ENCODE measurements at regions not wholly inside any gene's neighbourhood (a gene's known extent, or its start where the extent isn't known, plus 50 kb on each side); places are given as distances from the start of the nearest gene placed in this dataset.
A peak's percentile ranks its signal among the peaks of the same experiment; 100 is the strongest.
"Not testable (repeated sequence)": the region's sequence is repeated elsewhere in the genome, so short reads cannot be mapped to it uniquely, and the experiment has no call there.

DNA sequence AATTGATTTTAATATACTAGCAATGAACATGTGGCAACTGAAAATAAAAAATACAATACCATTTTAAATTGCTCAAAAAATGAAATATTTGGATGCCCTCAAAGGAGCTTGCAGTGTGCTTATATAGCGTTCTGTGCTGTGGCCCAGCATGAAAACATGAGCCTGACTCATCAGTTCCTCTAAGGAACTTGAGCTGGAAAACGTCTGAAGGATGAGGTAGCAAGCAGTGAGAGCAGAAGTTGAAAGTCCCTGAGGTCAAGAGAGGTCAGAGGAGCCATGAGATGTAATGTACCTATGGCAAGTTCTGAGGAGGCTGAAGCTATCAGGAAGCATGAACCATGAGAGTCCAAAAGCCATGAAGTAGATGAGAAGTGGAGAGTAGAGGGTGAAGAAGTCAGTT, 59.7 kb downstream of the HMGB3 start:
- no peak for DNase-seq

DNA sequence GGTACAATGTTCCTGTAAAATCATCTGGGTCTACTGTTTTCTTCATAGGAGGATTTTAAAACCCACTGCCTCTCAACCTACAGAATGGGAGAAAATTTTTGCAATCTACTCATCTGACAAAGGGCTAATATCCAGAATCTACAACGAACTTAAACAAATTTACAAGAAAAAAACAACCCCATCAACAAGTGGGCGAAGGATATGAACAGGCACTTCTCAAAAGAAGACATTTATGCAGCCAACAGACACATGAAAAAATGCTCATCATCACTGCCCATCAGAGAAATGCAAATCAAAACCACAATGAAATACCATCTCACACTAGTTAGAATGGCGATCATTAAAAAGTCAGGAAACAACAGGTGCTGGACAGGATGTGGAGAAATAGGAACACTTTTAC, 83.2 kb downstream of the HMGB3 start:
- not testable (repeated sequence) for DNase-seq

DNA sequence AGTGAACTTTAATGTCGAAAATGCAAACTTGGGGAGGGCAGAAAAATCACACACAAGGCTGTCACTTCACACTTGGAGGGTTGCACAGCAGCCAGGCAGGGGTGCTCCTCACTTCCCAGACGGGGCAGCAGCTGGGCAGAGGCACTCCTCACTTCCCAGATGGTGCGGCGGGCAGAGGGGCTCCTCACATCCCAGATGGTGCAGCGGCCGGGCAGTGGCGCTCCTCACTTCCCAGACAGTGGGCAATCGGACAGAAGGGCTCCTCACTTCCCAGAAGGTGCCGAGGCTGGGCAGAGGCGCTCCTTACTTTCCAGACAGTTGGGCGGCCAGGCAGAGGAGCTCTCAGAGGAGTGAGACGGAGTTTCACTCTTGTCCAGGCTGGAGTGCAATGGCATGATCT, 90.6 kb downstream of the HMGB3 start:
- no peak for DNase-seq

DNA sequence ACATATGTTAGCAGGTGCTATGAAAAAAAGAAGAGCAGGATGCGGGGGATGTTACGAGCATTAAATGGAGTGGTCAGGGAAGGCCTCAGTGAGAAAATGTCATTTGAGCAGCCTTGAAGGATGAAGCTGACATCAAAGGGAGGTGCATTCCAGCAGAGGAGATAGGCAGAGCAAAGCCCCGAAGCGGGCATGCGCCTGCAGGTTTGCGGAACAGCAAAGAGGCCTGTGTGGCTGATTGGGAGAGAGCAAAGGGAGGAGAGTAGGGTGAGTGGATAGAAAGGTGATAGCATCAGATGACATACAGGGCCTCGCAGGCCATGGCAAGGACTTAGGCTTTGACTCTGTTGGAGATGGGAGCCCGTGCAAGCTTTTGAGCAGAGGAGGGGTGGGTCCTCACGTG, 95.4 kb upstream of the GPR50 start:
- DNase-seq, result no peak

DNA sequence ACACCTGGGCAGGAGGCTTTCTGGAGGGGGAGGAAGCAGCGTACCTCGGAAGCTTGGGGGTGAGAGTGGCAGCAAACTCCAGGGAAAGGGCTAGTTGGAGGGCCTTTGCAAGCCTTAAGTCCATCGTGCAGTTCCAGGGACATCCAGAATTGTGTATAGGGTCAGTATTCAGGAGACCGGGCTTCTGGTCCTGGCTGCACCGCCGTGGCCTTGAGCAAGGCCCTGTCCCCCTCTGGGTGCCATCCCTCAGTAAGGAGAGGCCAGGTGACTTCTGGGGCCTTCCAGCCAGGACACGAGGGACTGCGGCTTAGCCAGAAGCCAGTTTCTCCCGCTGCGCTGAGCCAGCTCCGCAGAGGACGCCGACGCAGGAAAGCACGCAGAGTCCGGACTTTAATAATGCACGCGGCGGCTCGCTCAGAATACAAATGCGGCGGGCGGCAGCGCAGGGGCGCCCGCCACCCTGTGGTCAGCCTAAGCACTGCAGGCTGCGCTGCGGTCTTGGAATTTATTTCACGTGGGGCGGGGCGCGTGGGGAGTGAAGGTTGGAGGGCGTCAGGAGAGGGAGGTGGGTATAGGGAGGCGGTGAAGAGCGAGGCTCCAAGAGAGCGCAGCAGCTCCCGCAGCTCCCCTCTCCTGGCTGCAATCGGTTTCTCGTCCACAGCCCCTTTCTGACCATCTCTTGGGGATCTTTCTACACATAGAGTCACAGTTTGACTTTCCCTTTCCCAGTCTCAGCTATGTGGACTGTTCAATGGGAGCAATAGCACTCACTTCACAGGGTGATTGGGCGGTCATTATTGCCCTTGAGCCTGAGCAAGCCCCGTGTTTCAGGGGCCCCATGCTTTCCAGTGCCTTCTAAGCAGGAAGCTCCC, 94.1 kb upstream of the GPR50 start:
- peak; percentile 20 to 47 for DNase-seq

DNA sequence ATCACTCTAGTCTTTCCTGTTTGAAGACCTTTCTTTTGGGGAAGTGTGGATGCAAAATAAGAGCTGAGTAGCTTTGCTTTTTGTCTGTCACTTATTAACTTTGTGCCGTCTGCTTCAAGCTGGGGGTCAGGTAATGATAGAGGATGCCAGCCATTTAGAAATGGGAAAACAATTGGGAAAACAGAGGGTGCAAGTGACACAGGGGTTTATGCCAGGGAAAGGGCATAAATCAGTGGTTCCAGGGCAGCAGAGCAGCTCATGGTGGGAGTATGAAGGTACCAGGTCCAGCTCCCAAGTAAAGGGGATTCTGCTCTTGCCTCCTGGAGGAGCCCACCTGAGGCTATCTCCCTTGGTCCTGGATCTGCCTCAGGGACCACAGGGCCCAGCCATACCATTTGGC, 91.9 kb upstream of the GPR50 start:
- no peak for DNase-seq

DNA sequence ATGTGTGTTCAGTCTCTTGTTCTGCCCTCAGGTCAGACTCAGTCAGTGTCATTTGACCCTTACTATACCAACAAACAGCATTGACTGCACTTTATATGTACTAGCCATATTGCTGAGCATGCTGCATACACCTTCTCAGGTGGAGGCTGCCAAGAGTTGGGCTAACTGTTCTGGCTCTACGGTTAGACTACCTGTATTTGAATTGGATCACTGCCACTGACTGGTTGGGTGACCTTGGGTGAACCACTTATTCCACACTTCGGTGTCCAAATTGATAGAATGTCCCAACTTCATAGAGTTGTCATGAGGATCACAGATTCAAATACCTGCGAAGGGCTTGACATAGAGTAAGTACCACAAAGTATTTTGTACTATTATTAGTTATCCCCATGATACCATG, 91.2 kb upstream of the GPR50 start:
- no peak for DNase-seq

DNA sequence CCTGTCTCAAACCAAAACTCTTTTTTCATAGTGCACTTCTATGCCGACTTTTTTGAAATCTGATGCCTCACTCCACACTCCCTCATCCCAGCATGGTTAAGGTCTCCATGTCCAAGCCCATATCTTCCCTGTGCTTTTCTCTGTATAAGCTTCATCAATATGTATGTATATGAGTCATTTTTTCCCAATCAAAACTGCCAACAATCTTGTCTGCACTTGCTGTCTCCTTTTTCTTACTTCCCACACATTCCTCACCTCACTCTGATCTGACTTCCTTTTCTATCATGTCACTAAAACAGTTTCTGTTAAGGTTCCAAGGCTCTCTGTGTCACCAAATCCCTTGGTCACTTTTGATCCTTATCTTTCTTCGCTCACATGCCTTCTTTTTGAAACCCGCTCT, 88.2 kb upstream of the GPR50 start:
- no peak for DNase-seq

DNA sequence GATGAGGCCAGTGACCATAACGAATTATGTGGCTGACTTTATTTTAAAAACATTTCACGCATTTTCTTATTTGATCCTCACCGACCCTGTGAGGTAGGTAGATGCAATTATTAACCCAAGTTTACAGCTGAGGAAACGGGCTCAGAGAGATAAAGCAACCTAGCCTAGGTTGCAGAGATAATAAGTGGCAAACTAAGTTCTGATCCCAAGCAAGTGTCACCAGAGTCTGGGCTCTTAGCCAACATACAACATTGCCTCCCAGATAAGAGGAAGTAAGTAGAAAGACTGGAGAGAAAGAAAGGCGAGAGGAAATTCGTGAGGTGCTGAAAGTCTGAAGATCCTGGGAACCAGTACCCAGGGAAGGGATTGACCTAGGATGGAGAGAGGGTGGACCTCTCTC, 77.4 kb upstream of the GPR50 start:
- DNase-seq, result no peak

DNA sequence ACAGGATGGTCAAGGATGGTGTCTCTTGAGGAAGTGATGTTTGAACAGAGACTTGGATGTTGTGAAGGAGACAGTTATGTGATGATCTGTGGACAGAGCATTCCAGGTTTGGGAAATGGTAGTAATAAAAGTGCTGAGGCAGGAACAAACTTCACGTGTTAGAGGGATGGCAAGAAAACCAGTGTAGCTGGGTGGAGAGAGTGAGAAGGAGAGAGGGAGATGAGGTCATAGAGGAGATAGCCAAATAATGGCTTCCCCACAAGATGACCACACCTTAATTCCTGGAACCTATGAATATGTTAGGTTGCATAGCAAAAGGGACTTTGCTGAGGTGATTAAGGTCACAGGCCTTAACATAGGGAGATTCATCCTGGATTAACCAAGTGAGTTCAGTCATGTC, 75.6 kb upstream of the GPR50 start:
- no peak for DNase-seq

DNA sequence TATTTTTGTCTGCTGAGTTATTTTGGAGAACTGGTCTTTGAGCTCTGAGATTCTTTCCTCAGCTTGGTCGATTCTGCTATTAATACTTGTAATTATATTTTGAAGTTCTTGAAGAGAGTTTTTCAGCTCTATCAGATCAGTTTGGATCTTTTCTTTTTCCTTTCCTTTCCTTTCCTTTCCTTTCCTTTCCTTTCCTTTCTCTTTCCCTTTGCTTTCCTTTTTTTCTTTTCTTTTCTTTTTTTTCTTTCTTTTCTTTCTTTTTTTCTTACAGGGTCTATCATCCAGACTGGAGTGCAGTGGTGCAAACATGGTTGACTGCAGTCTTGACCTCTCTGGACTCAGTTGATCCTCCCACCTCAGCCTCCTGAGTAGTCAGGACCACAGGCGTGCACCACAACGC, 63.2 kb upstream of the GPR50 start:
- DNase-seq, result not testable (repeated sequence)
